ENCODE measurements at regions not wholly inside any gene's neighbourhood (a gene's known extent, or its start where the extent isn't known, plus 50 kb on each side); places are given as distances from the start of the nearest gene placed in this dataset.

GRCh38 chr18:51383116-51383515 is 185.6 kb upstream of the MEX3C start:
- TF ChIP-seq REST (IDR thresholded peaks at IDR 0.05; ENCODE audit: low read depth) (no peak), CTCF (IDR thresholded peaks at IDR 0.05 in 2 of 3, conservative IDR thresholded peaks at IDR 0.05 in 1 of 3; ENCODE audit: borderline replicate concordance in 1 of 3, insufficient read depth in 1 of 3, low read depth in 2 of 3, low read length in 2 of 3) (no peak), POLR2AphosphoS5 (IDR thresholded peaks at IDR 0.05; ENCODE audit: low read depth, low read length) (no peak), FOSL1 (IDR thresholded peaks at IDR 0.05; ENCODE audit: low read depth) (no peak), YY1 (IDR thresholded peaks at IDR 0.05; ENCODE audit: extremely low read depth, insufficient replicate concordance, low read depth, low read length) (no peak)

Measured in HCT116 (cell line).